WTC11 (cell line): ENCODE measurements at regions not wholly inside any gene's neighbourhood (a gene's known extent, or its start where the extent isn't known, plus 50 kb on each side); places are given as distances from the start of the nearest gene placed in this dataset.
A peak's percentile ranks its signal among the peaks of the same experiment; 100 is the strongest.

Experiments
- ATAC-seq: fragments of 200-7000 bp; cut with Tn5 transposase; 2 replicates; pipeline ENCODE4 v1.10.0; 2021; ENCODE audit warnings: mild to moderate bottlenecking, moderate library complexity
- CTCF ChIA-PET: fragments of 300-600 bp; sonication (Branson Sonifier 250); formaldehyde crosslinking; loops from one replicate; lab custom pipeline; 2021; ENCODE audit warnings: antibody characterized with exemption; lab: Charles Lee
- POLR2A ChIA-PET: fragments of 350-600 bp; sonication (Branson Sonifier 250); formaldehyde crosslinking; loops from one replicate; lab custom pipeline; 2021; ENCODE audit warnings: antibody characterized with exemption; lab: Charles Lee
- DNase-seq: peaks from one replicate; pipeline ENCODE4 v3.0.0; 2021; ENCODE audit warnings: low spot score
- H3K27ac Mint-ChIP-seq: 2 replicates; pipeline ENCODE4 v1.8.0; 2021; ENCODE audit warnings: mixed read lengths
- H3K27me3 Mint-ChIP-seq: 2 replicates; pipeline ENCODE4 v1.8.0; 2021; ENCODE audit warnings: low read depth, mild to moderate bottlenecking, moderate library complexity, mixed read lengths
- H3K36me3 Mint-ChIP-seq: 2 replicates; pipeline ENCODE4 v1.8.0; 2021; ENCODE audit warnings: mixed read lengths
- H3K4me1 Mint-ChIP-seq: 2 replicates; pipeline ENCODE4 v1.8.0; 2022; ENCODE audit warnings: mixed read lengths
- H3K4me3 Mint-ChIP-seq: 2 replicates; pipeline ENCODE4 v1.8.0; 2021; ENCODE audit warnings: mild to moderate bottlenecking, moderate library complexity, mixed read lengths
- H3K9me3 Mint-ChIP-seq: 2 replicates; pipeline ENCODE4 v1.8.0; 2021; ENCODE audit warnings: mixed read lengths
- ARID4B ChIP-seq: sonication (generic); formaldehyde crosslinking; IDR thresholded peaks from 2 replicates; pipeline ENCODE4 v1.8.0; 2023; ENCODE audit warnings: missing genetic modification reagents, mild to moderate bottlenecking, borderline replicate concordance
- CBFB ChIP-seq: sonication (generic); formaldehyde crosslinking; IDR thresholded peaks from 2 replicates; pipeline ENCODE4 v1.8.1; 2022; ENCODE audit warnings: mild to moderate bottlenecking, low read depth, missing genetic modification reagents
- CREB1 ChIP-seq: sonication (generic); formaldehyde crosslinking; IDR thresholded peaks from 2 replicates; pipeline ENCODE4 v1.8.0; 2023; ENCODE audit warnings: mild to moderate bottlenecking, missing genetic modification reagents
- CREM ChIP-seq: sonication (generic); formaldehyde crosslinking; IDR thresholded peaks from 2 replicates; pipeline ENCODE4 v1.8.1; 2022; ENCODE audit warnings: mild to moderate bottlenecking, missing genetic modification reagents, moderate library complexity
- E2F5 ChIP-seq: sonication (generic); formaldehyde crosslinking; IDR thresholded peaks from 2 replicates; pipeline ENCODE4 v1.8.1; 2022; ENCODE audit warnings: mild to moderate bottlenecking, moderate library complexity, missing genetic modification reagents
- GABPB1 ChIP-seq: sonication (generic); formaldehyde crosslinking; IDR thresholded peaks from 2 replicates; pipeline ENCODE4 v1.8.1; 2023; ENCODE audit warnings: mild to moderate bottlenecking, missing genetic modification reagents
- HMGA2 ChIP-seq: fragments of 250-450 bp; sonication (Bioruptor Pico); IDR thresholded peaks from 2 replicates; pipeline ENCODE4 v1.4.0; 2021; ENCODE audit warnings: mild to moderate bottlenecking, moderate library complexity
- JAZF1 ChIP-seq: fragments of 250-450 bp; sonication (Bioruptor Pico); IDR thresholded peaks from 2 replicates; pipeline ENCODE4 v1.9.0; 2021; ENCODE audit warnings: moderate library complexity, mild to moderate bottlenecking, inconsistent platforms
- MYBL2 ChIP-seq: sonication (generic); formaldehyde crosslinking; IDR thresholded peaks from 2 replicates; pipeline ENCODE4 v1.8.1; 2023; ENCODE audit warnings: mild to moderate bottlenecking, moderate library complexity, missing genetic modification reagents
- NFE2L1 ChIP-seq: sonication (generic); formaldehyde crosslinking; IDR thresholded peaks from 2 replicates; pipeline ENCODE4 v1.8.1; 2023; ENCODE audit warnings: missing genetic modification reagents
- NR1H2 ChIP-seq: sonication (generic); formaldehyde crosslinking; IDR thresholded peaks from 2 replicates; pipeline ENCODE4 v1.9.0; 2021; ENCODE audit warnings: mild to moderate bottlenecking, moderate library complexity, missing genetic modification reagents
- PRRX2 ChIP-seq: fragments of 250-450 bp; sonication (Bioruptor Pico); IDR thresholded peaks from 2 replicates; pipeline ENCODE4 v1.8.0; 2021; ENCODE audit warnings: mild to moderate bottlenecking
- RORB ChIP-seq: fragments of 250-450 bp; sonication (Bioruptor Pico); IDR thresholded peaks from 2 replicates; pipeline ENCODE4 v1.9.0; 2021; ENCODE audit warnings: mild to moderate bottlenecking
- TCF7 ChIP-seq: sonication (generic); formaldehyde crosslinking; IDR thresholded peaks from 2 replicates; pipeline ENCODE4 v1.8.0; 2022; ENCODE audit warnings: mild to moderate bottlenecking, low read depth, missing genetic modification reagents, moderate library complexity
- TEAD4 ChIP-seq: sonication (generic); formaldehyde crosslinking; IDR thresholded peaks from 2 replicates; pipeline ENCODE4 v1.8.0; 2022; ENCODE audit warnings: mild to moderate bottlenecking, missing genetic modification reagents
- ZBTB21 ChIP-seq: sonication (generic); formaldehyde crosslinking; IDR thresholded peaks from 2 replicates; pipeline ENCODE4 v1.8.1; 2023; ENCODE audit warnings: mild to moderate bottlenecking, missing genetic modification reagents, borderline replicate concordance
- ZBTB43 ChIP-seq: sonication (generic); formaldehyde crosslinking; IDR thresholded peaks from 2 replicates; pipeline ENCODE4 v1.8.1; 2023; ENCODE audit warnings: mild to moderate bottlenecking, missing genetic modification reagents
- ZNF219 ChIP-seq: sonication (generic); formaldehyde crosslinking; IDR thresholded peaks from 2 replicates; pipeline ENCODE4 v1.8.0; 2023; ENCODE audit warnings: missing genetic modification reagents, mild to moderate bottlenecking, borderline replicate concordance
- ZNF532 ChIP-seq: fragments of 250-450 bp; sonication (Bioruptor Pico); IDR thresholded peaks from 2 replicates; pipeline ENCODE4 v1.9.0; 2021; ENCODE audit warnings: mild to moderate bottlenecking, borderline replicate concordance

- peaks cover 36% of the 10 kb centered on the region for H3K4me1 Mint-ChIP-seq
- ATAC-seq, result no peak
- no peak overlapping the region for H3K27ac Mint-ChIP-seq
- ChIA-PET POLR2A (no interaction called here), CTCF (no interaction called here)
- H3K36me3 Mint-ChIP-seq, result no peaks in the 10 kb centered on the region
- H3K27me3 Mint-ChIP-seq, result no peaks in the 10 kb centered on the region
- no peak for TF ChIP-seq GABPB1 (CRISPR knock-in tag)
- TF ChIP-seq ZBTB43 (CRISPR knock-in tag), result no peak
- TF ChIP-seq CREM (CRISPR knock-in tag), result no peak
- TF ChIP-seq MYBL2, result no peak
- no peak for TF ChIP-seq ZNF219 (CRISPR knock-in tag)
- TF ChIP-seq NFE2L1 (CRISPR knock-in tag), result no peak
- no peak for TF ChIP-seq E2F5 (CRISPR knock-in tag)
- no peak for TF ChIP-seq CBFB (CRISPR knock-in tag)
- TF ChIP-seq ZNF532 (CRISPR knock-in tag), result no peak
- TF ChIP-seq TEAD4 (CRISPR knock-in tag), result no peak
- TF ChIP-seq NR1H2 (CRISPR knock-in tag), result no peak
- no peak for TF ChIP-seq CREB1 (CRISPR knock-in tag)
- no peak for TF ChIP-seq ZBTB21 (CRISPR knock-in tag)
- TF ChIP-seq PRRX2 (CRISPR knock-in tag), result no peak
- no peak for TF ChIP-seq HMGA2 (CRISPR knock-in tag)
- TF ChIP-seq JAZF1 (CRISPR knock-in tag), result no peak
- TF ChIP-seq ARID4B (CRISPR knock-in tag), result no peak
- H3K4me3 Mint-ChIP-seq, result no peak overlapping the region
- H3K9me3 Mint-ChIP-seq, result peaks cover 6% of the 10 kb centered on the region
- DNase-seq, result no peak
Observed at GRCh38 chr20:20972490-20972889, 133.7 kb downstream of the LINC00237 start.

GRCh38 chr20:20971810-20972209, 134.3 kb downstream of the LINC00237 start:
- Mint-ChIP-seq H3K4me1 (peaks cover 36% of the 10 kb centered on the region), H3K27ac (no peak overlapping the region), H3K4me3 (no peak overlapping the region), H3K36me3 (no peaks in the 10 kb centered on the region), H3K9me3 (peaks cover 6% of the 10 kb centered on the region), H3K27me3 (no peaks in the 10 kb centered on the region)
- ChIA-PET POLR2A (no interaction called here), CTCF (no interaction called here)
- TF ChIP-seq RORB (CRISPR knock-in tag) (peak; percentile 95), TCF7 (no peak)
- DNase-seq (no peak), ATAC-seq (no peak)
